CD4-positive, alpha-beta T cell treated with Interleukin-10 for 1 hour (primary cell): ENCODE measurements at regions not wholly inside any gene's neighbourhood (a gene's known extent, or its start where the extent isn't known, plus 50 kb on each side); places are given as distances from the start of the nearest gene placed in this dataset.

Experiments
- DNase-seq: peaks from one replicate; pipeline ENCODE4 v3.0.0-alpha.2; 2020

DNA sequence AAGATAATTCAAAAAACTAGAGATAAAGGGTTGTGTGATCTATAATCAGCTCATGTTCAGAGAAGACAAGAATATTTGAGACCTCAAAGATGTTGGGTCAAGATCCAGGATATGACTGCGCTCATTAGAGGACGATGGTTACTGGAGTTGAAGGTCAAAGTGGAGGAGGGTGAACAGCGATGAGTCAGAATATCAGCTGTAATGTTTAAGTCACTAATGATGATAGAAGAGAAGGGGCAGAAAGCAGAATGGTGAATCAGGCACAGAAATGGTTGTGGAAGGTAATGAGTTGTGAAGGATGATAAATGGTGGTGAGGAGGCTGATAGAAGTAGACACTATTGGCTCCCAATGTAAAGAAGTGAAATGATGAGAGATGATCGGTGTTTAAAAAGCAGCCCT, 540.3 kb downstream of the INHBA start:
- DNase-seq: no peak

DNA sequence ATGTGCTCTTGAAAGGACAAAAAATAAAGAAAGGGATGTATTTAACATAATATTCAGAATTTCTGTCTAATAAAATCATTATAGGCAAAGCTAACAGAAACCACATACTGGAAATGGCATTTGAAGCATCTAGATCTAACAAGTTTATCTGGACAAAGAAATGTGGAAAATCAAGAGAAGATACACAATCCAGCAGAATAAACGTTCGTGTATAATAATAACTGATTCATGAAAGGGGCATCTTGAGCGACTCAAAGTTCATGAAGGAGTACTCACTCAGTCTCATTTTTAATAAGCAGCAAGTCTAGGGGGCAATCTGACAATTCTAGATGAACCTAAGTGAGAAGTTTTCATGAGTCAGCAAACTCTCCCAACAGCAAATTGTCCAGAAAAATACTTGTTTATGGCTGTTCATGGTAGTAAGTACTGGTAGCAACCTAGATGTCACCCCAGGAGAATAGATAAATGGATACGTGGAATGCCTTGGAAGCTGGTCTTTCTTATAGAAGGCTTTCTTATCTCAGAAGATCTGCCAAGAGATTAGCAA, 541.8 kb downstream of the INHBA start:
- DNase-seq: no peak

DNA sequence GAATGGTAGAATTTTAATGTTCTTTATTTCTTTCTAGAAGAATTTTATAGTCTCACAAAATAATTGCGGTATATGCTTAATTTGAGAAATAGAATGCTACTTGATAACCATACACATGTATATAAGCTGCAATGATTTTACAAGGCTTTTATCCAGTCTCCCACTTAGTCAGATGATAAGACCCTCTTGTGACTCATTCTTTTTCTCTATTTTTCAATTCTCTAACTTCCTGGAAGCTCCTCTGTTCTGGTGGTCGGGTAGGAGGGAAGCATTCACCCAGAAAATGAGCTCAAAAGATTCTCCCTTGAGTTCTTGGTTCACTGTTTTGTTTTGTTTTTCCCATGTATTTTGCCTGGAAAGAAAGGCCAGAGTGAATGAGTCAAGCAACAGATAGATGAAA, 546.6 kb downstream of the INHBA start:
- DNase-seq: no peak

DNA sequence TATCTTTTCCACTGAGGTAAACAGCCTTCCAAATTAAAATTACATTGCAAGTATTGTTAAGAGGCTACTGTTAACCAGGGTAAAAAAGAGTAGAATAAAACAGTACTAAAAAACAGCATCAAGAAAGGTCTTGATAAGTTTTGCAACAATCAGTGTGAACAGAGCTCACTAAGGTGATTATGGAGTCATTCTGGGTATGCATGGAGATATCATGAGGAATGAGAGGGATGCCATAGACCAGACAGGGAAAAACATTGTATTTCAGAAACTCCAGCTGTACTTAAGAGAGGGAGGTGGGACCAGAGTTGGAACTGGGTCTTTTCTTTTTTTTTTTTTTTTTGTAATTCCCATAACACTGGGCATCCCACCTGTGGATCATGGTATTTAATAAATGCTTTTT, 549.6 kb downstream of the INHBA start:
- no peak for DNase-seq

DNA sequence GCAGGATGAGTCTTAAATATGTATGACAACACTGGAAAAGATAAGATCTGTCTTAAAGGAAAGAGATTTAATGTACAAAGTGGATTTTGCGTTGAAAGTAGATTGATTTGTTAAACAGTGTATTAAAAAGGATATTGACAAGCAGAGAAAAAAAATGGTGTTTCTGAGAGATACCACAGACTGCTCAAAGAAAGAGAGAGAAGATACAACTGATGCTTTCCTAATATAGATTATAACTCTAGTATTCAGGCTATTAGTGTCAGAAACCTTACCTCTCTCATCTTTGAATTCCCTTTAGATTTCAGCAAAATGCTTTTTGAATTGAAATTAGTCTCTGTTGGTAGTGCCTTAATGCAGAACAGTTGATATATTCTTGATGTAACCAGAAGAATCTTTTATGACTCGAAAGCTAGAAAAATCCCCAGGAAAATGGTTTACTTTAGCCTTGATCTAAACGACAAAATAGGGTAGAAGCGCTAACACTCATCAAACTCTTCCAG, 550.7 kb downstream of the INHBA start:
- no peak for DNase-seq

DNA sequence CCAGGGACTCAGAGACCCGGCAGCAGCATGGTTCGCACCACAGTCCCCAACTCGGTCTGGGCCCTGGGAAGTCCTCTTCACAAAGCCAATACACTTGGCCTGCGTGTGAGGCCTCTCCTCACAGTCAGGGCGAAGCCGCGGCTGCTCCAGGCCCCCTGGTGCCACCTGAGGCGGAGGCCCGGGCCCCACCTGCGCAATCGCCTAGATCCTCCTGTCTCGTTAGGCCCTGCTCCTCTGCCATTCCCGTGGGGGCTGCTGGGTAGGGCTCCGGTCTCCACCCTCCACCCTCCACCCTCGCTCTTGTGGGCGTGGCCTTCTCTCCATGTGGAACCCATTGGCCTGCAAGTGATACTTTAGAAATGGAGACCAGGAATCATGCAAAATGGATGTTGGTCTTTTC, 553.3 kb downstream of the INHBA start:
- DNase-seq: no peak

DNA sequence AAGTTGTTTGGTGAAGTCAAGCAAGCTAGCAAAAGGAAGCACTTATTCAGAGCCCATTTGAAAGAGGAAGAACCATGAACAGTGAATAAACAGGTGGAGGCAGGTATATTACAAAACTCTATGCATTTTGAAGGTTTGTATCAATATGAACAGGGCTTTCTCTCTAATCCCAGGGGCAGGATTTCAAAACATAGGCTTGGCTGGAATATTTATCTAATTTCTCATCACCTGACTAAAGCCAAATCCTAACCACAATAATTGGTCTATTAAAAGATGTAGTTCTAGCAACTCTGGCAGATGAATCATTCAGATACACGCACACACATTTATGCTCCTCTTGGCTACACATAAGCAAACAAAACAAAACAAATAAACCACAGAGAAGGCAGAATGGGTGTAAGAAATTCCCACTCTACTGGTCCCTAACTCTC, 554.4 kb downstream of the INHBA start:
- no peak for DNase-seq

DNA sequence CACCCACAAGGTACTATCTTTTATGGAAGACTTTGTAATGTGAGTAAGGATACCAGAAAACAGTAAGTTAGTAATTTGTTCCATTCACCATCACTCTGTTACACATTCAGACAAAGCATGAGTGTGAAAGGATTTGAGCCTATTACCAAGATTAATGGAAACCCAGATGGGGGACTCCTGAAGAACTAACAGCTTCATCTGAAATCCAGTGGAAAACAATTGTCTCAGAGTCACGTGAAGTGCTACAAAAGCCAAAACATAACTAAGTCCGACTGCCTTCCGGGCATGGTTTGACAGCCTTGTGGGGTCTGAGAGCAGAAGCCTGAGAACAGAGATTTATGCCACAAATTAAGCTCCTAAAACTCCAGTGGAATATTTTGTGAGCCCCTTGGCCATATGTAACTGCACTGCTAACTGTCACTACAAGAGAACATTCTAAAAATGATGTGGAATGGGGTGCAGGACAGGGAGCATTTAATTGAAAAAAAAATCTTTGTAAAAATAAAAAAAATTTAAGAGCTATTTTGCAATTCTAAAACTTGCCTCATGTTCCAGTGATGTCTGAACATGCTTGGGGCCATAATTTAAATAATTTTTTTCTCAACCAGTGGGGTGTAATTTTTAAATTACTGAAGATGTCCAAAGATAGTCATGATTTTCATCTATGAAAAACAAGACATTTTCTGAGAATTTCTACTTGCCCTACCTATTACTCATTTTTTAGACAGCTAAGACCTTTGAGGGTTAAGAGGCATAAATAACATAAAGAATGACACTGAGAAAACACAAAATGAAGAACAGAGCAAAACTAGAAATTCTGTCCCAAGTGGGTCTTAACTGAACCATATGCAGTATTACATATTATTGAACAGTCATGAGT, 555.0 kb downstream of the INHBA start:
- DNase-seq: no peak

DNA sequence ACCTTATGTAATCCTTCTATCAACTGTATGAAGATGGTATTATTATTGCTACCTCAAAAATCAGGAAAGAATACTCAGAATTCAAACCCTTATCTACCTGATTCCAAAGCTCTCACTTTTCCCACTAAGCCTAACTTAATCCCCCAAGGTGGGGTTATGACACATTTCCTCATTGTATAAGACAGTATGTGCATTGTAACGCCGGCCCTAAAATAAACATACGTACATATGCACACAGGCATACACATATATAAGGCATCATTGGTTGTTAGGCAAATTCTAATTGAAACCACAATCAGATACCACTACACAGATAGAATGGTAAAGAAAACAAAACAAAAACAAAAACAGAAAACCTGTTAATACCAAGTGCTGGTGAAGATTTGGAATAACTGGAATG, 556.5 kb downstream of the INHBA start:
- DNase-seq: no peak

DNA sequence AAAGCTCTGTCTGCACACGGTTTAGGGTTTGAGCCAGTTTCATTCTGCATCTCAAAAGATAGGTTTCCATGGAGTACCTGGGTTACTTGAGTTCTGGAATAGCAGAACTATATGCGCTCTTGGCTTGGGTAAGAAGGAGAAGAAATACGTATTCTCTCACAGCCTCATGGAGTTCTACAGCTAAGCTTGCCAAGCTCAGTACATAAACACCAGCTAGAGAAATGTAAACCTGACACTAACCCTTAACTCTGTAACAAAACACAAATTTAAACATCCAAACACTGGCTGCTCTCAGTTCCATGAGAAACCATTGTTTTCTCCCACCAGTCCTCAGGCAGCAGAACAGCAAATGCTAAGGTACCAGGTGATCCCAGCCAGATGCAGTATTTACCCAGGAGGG, 557.2 kb downstream of the INHBA start:
- DNase-seq: no peak

DNA sequence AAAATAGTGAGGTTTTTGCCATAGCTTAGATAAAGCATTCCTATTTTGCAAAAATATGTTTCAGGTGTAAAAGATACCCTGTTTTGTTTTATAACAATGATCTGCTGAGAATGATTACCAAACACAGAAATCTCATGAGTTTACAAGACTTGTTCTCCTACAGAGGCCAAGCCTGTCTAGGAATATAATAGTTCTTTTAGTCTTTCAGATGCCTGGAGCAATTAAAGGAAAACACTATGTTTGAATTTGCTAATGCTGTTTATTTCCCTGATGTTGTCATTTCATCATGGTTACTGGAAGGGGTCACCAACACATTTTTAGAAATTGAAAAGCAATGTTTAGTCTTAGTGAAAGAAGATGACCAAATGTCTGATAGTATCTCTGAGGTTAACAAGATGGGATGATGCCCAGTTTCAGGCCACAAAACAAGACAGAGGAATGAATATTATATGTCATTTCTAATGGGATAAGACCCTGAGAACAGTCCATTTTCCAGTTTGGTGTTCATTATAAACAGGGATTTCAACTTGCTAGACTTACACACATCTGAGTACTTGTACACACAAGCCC, 559.9 kb downstream of the INHBA start:
- DNase-seq: no peak

DNA sequence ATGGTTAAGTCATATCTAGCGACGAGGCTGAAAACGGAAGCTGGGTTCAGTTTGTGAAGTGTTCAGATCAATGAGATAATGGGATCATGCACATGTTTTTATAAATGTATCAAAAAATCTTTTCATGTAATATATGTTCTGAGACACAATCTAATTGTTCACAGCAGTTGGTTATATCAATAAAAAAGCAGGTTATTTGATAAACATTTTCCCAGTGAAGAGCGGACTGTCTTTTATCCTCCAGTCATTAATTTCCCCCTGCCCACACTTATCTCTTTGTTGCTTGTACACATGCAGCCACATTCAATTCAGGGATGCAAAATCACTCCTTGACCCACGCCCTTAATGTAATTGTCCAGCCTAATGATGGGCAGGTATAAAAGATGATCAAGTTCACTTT, 563.1 kb downstream of the INHBA start:
- DNase-seq: no peak

DNA sequence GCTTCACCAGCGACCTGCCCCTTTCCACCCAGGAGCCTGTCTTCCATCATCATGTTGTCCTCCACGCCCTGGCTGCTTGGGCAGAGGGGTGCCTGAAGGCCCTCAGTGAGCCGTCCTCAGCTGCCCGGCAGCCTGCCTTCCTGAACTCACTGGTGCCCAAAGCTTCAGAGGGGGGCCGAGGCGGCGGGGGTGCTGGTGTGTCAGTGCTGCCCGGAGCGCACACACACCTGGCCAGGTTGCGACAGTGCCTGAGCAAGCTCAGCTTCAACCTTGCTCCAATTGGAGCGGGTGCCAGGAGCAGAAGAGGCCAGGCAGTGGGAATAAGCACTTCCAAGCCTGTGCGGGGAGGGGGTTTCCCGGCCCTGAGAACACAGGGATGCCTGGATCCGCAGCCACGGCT, 566.3 kb downstream of the INHBA start:
- no peak for DNase-seq

DNA sequence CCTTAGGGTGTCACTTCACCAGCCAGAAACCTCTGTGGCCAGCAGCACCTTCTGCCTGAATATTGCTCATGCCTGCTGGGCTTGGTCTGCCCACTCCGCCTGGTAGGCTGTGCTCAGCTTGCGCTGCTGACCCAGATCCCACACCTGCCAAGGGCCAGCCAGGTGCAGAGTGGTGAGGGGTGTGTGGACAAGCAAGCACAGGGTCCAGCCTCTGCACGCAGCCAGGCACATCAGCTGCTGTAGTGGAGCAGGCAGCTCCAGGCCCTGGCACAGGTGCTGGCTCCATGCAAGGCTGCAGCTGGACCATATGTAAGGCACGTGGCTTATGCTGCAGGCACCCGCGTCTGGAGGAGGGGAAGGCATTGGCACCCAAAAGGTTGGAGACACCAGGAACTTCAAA, 567.4 kb downstream of the INHBA start:
- DNase-seq: no peak

DNA sequence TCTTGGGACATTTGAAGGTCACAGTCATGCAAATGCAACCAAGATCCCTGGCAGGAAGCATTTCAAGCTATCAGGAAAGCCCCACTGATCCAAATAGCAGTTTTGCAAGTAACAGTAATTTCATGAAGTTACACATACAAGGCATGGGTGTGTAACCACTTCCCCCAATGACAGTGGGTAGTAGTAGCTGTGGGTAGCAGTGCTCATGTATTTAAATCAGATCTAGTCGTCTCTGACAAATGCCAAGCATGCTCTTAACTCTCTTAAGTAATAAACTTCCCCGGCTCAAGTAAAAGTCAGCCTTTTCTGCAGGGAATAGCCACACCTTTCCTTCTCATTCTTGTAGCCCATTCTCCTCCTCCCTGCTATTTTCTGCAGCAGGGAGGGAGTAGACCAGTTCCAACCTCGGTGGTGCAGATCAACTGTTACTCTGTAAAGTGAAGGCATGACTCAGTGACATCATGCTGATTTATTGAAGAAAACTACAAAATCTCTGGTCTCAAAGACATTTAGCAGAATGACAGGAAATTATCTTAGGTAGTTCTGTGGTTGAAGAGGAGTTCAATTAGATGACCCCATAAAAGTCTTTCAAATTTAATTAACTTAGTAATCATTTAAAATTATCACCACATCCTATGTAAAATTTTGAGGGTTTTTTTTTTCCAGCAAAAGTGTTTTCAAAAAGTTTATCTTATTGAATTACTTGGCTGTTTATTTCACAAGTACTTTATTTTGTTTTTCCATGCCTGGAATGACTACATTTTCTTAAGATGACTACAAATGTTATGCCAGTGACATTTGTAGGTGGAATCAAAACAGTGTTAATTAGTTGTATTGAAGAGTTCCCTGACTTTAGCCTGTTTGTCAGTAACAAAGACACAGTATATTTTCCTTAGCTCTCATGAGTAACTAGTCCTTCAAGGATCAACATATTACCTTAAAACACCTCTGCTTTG, 568.3 kb downstream of the INHBA start:
- no peak for DNase-seq

DNA sequence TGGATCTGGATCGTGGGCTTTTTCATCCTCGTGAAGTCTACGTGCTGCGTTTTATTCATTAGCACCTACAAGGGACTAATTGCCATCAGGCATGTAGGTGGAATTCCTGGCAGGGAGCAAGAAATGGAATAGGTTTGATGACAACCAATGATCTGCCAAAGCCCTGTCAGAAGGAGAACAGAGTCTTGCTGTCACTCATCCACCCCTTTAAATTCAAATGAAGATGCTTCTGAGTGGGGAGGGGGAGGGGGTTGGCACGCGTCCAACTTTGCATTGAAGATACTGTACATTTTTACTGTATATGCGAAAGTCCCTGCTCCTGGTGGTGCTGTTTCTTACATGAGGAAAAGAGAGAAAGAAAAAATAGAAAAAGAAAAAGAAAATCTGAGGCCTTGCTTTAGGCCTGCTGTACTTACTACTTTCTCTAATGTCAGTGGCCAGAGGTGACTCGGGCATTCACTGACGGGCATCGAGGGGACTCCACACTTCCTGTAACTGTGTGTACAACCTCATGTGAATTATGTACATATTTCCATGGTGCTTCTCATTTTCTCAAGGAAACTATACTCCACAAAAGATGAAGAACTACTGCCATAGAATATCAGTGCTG, 569.1 kb downstream of the INHBA start:
- no peak for DNase-seq

DNA sequence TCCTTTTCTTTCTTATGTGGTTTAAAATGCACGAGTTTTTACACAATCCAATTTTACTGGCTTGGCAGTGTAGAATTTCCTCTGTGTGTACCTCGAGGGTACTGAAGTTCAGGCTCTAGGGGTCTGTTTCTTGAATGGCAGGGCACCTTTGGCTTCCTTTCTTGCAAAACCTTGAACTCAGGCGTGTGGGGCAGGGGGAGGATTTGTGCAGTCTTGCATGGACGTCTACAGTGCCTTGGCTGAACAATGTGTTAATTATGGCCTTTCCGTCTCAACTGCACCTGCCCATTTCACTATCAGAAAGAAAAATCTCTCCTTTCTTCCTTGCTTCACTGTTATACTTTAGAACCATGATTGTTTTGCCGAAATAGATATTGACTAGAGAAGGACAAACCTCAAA, 570.9 kb downstream of the INHBA start:
- DNase-seq: no peak

DNA sequence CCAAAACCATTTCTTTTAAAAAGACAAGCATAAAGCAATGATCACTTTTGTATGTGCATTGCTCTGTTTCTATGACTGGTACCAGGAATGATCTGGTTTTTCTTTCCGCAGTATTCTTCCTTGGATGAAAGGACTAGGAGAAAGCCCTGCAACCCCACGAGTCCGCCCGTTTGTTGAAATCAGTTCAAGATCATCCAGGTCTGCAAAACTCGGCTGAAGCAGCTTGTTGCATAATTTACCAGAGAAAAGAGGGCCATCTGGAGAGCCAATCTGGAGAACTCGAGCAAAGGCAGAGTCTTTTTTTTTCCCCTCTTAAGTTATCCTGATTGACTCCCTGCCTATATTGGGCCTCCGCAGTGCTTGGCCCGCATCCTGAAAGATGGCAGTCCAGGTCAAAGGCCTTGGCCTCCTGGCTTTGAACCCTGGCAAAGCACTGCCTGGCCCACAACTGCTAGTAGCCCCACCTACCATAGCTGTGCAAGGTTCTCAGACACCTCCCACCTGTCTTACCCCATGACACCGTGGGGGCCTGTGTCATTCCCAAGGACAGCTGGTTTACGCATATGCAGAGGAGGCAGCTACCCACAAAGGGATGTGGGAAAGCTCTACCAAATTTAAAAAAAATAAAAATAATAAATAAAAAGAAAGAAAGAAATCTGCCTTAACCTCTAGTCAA, 572.2 kb downstream of the INHBA start:
- no peak for DNase-seq

DNA sequence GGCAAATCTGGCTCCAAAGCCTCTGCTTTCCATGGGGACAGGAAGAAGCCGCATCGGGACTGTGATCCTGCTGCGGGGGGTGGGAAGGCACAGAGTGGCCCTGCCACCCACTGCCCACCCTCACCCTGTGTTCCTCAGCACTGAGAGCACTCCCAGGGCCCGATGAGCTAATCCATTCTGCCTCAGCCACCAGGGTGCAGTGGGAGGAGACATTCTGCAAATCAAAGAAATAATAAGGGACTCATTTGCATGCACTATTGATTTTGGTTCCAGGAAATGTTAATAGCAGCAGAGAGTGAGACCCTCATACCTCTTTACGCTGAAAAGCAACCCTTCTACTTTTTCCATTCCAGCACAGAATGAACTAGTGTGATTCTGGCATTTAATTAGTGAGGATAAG, 572.8 kb downstream of the INHBA start:
- no peak for DNase-seq

DNA sequence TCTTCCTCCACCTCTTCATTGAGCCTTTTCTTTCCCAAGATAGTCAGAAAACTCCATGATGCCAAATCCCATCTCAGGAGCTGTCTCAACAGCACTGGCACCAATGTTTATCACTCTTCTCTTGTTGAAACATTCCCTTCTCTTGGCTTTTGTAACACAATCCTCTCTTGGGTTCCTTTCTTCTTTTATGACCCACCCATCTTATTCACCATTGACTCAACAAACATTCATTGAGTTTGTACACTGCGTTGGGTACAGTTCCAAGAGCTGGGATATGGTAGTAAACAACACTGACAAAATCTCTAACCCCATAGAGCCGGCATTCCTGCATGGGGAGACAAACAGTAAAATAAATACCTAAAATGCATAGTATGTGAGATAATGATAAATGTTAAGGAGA, 577.5 kb downstream of the INHBA start:
- DNase-seq: no peak

DNA sequence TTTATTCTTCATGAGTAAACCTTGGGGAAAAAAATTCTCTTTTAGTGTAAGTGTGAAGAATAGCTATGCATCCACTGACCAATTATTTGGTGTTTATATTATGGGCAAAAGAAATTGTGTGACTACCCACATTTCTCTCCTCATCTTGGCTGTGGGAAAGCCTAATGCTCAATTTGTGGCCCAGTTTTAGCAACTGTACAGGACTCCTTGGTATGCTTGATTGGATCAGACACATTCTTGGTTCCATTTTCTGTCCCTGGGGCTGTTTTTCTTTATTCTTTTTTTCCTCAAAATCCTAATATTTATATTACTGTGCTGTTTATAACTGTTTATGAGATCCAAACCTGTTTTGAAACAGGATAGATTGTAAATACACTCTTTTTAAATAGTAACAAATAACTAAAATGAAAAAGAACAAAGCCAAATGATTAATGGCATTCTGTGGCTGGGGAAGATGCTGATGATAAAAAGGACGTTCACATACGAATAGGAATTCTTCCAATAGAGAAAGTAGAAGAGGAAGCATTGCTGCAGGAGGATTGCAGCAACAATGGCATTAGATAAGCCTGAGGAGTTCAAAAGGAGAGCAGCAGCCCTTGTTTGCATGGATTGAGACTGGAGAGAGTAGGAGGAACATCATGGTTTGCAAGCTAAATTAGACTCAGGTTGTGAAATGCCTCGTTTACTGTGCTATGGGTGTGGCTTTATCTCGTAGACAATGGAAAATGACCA, 580.5 kb downstream of the INHBA start:
- DNase-seq: no peak
